Bronchial epithelial cell (primary cell): ENCODE measurements at regions not wholly inside any gene's neighbourhood (a gene's known extent, or its start where the extent isn't known, plus 50 kb on each side); places are given as distances from the start of the nearest gene placed in this dataset.

ENCODE experiments used
- DNase-seq: peaks from one replicate; pipeline ENCODE4 v3.0.0-alpha.2; 2010; ENCODE audit warnings: low read depth
- FAIRE-seq: peaks from 2 replicates; lab custom pipeline; 2011; peaks lifted over from hg19 to GRCh38; lab: Jason Lieb, UNC
- H3K27me3 ChIP-seq: 2 replicates; pipeline ENCODE4 v1.5.1; 2011; ENCODE audit warnings: low read length; ENCODE audit not compliant: control insufficient read depth, insufficient read depth
- H3K36me3 ChIP-seq: 2 replicates; pipeline ENCODE4 v1.5.1; 2011; ENCODE audit warnings: low read length; ENCODE audit not compliant: control insufficient read depth, insufficient read depth
- H3K4me3 ChIP-seq: 2 replicates; pipeline ENCODE4 v1.5.1; 2011; ENCODE audit warnings: mild to moderate bottlenecking, low read depth, low read length, control low read depth
- CTCF ChIP-seq: IDR thresholded peaks from 2 replicates; pipeline ENCODE4 v1.5.1; 2011; ENCODE audit warnings: mild to moderate bottlenecking, moderate library complexity, low read length, control low read depth, inconsistent platforms; ENCODE audit not compliant: insufficient read depth, severe bottlenecking

DNA sequence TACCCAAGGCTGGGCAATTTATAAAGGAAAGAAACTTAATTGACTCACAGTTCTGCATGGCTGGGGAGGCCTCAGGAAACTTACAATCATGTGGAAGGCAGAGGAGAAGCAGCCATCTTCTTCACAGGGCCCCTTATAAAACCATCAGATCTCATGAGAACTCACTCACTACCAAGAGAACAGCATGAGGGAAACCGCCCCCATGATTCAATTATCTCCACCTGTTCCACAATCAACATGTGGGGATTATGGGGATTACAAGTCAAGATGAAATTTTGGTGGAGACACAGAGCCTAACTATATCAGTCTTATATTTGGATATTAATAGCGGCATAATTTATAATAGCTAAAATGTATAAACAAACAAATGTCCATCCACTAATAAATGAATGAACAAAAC, 1123.7 kb upstream of the NCAM2 start:
- FAIRE-seq = no peak

DNA sequence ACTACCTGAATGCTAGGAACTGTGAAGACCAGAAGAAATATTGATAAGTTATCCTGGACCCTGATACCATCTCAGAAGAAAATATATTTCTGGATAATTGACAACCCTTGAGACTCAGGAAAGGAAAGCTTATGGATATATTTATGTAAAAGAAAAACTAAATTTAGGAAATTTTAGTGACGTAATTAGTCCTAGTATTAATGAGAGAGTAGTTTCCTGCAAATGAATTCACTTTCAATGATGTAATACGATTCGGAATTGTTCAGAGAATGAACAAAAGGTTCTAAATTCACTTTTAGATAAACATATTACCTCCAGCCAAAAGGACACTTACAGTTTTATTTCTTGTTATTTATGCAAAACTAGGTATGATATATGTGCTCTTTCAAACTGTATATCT, 1120.1 kb upstream of the NCAM2 start:
- no peak for TF ChIP-seq CTCF
- Histone ChIP-seq H3K27me3 (no peaks in the 10 kb centered on the region), H3K4me3 (no peak overlapping the region), H3K36me3 (no peaks in the 10 kb centered on the region)
- DNase-seq (no peak), FAIRE-seq (no peak)

More for the DNA sequence above, 1123.7 kb upstream of the NCAM2 start:
- no peak for DNase-seq
- Histone ChIP-seq H3K4me3 (no peak overlapping the region), H3K36me3 (no peaks in the 10 kb centered on the region), H3K27me3 (no peaks in the 10 kb centered on the region)
- no peak for TF ChIP-seq CTCF

DNA sequence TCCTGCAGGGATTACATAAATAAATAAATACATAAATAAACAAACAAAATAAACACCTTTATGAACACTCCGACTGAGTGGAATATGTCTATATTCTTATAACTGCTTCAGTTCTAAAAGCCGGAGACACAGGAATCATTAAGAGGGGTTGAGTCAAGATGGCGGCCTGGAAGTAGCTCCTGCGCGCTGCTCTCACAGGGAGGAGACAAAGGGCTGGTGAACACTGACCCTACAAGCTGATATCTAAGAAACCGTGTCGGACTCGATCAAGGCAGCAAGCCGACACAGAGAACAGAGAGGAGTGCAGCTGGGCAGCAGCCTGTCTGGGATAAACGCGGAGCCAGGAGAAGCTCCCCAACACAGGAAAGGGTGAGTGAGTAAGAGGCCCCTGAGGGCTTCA, 1098.6 kb upstream of the NCAM2 start:
- H3K27me3 ChIP-seq = no peaks in the 10 kb centered on the region
- no peak overlapping the region for H3K4me3 ChIP-seq
- DNase-seq (no peak), FAIRE-seq (no peak)
- TF ChIP-seq CTCF = no peak
- no peaks in the 10 kb centered on the region for H3K36me3 ChIP-seq

DNA sequence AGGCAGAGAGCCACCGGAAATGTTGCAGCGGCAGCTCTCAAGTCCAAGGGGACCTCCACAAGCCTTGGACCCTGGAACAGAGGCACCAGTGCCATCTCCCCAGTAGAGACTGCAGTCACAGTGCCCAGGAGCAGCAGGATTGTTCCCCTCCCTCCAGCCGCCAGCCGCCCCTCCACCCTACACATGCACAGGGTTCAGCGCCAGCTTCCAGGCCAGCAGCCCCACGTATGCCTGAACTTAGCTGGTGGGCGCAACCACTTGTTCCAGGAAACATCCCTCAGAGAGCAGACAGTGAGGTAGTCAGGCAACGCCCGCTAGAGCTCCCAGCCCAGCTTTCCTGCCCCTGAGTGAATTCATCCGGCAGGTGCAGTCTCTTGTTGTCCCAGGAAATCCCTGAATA, 1098.1 kb upstream of the NCAM2 start:
- DNase-seq (no peak), FAIRE-seq (no peak)
- no peak overlapping the region for H3K4me3 ChIP-seq
- H3K27me3 ChIP-seq = no peaks in the 10 kb centered on the region
- no peak for TF ChIP-seq CTCF
- H3K36me3 ChIP-seq = no peaks in the 10 kb centered on the region

DNA sequence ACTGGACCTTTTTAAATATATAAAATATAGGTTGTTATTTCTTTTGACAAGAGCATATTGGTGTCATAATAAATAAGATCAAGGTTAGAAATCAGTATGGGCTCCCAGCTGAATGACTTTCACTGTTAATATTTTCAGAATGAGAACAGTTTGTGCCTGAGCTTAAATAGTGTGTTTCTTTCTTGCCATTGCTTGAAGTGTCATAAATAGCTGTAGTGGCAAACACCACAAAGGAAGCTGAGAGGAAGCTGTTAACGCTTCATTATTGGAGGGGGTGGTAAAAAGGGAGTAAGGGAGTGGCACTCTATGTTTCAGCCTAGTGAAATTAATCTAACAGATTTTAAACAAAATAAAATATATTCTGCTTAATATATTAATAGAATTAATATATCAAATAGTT, 1089.8 kb upstream of the NCAM2 start:
- FAIRE-seq (no peak), DNase-seq (no peak)
- TF ChIP-seq CTCF = no peak
- Histone ChIP-seq H3K27me3 (no peaks in the 10 kb centered on the region), H3K4me3 (no peak overlapping the region), H3K36me3 (no peaks in the 10 kb centered on the region)

- DNase-seq = no peak
- no peak for TF ChIP-seq CTCF
- no peak for FAIRE-seq
- no peaks in the 10 kb centered on the region for H3K36me3 ChIP-seq
- H3K4me3 ChIP-seq = no peak overlapping the region
- H3K27me3 ChIP-seq = no peaks in the 10 kb centered on the region
Observed at GRCh38 chr21:19914028-19914427, 1084.2 kb upstream of the NCAM2 start.
